Left lung (tissue), 4 donors: ENCODE measurements at regions not wholly inside any gene's neighbourhood (a gene's known extent, or its start where the extent isn't known, plus 50 kb on each side); places are given as distances from the start of the nearest gene placed in this dataset.

Source experiments
- ATAC-seq: fragments of 200-7000 bp; cut with Tn5 transposase; one replicate; pipeline ENCODE4 v1.9.1; 2020; ENCODE audit warnings: moderate library complexity
- DNase-seq, 4 donors: peaks; one replicate each; pipeline ENCODE4 v3.0.0-alpha.2; 2013 to 2020
- H3K27ac ChIP-seq, 2 donors: fragments of 200-600 bp; sonication (generic) in 1 of 2; one replicate each; pipeline versions ENCODE4 v1.5.0 to v1.8.0; 2020 to 2021
- H3K27me3 ChIP-seq, 2 donors: fragments of 200-600 bp; sonication (generic) in 1 of 2; one replicate each; pipeline versions ENCODE4 v1.5.0 to v1.8.0; 2020 to 2021
- H3K36me3 ChIP-seq, 2 donors: fragments of 200-600 bp; sonication (generic) in 1 of 2; one replicate each; pipeline versions ENCODE4 v1.5.0 to v1.8.0; 2020 to 2021
- H3K4me1 ChIP-seq, 2 donors: fragments of 200-600 bp; one replicate each; pipeline ENCODE4 v1.8.0; 2021
- H3K4me3 ChIP-seq, 2 donors: fragments of 200-600 bp; sonication (generic) in 1 of 2; one replicate each; pipeline versions ENCODE4 v1.5.0 to v1.8.0; 2020 to 2021; ENCODE audit warnings: mild to moderate bottlenecking in 1 of 2
- H3K9me3 ChIP-seq, 2 donors: fragments of 200-600 bp; sonication (generic) in 1 of 2; one replicate each; pipeline versions ENCODE4 v1.5.0 to v1.8.0; 2020 to 2021
- CTCF ChIP-seq, 2 donors: fragments of 200-600 bp; sonication (generic) in 1 of 2; IDR thresholded peaks; one replicate each; pipeline versions ENCODE4 v1.5.0 to v1.8.0; 2021; ENCODE audit warnings: antibody characterized with exemption in 2 of 2
- intact Hi-C, 2 donors: fragments of 100-400 bp; cut with DNase I; formaldehyde crosslinking; loops; one replicate each; pipeline versions ENCODE4 v1.11.2 to v1.14.2; 2022
- donor health status: DM: no; HTN: yes; CAD: no.
- donor health status: DM: no; HTN: no; CAD: no.

GRCh38 chr1:30472526-30472925 lies 250.9 kb downstream of the MATN1 start:
- Histone ChIP-seq H3K27me3 (no peaks in the 10 kb centered on the region), H3K36me3 (no peaks in the 10 kb centered on the region), H3K4me1 (no peaks in the 10 kb centered on the region), H3K4me3 (no peak overlapping the region), H3K9me3 (no peaks in the 10 kb centered on the region), H3K27ac (no peak overlapping the region)
- ATAC-seq = no peak
- intact Hi-C loops = no loop called here
- DNase-seq = no peak
- TF ChIP-seq CTCF (IDR thresholded peaks at IDR 0.05) = no peak

- no peak for ATAC-seq
- H3K4me1 ChIP-seq = no peaks in the 10 kb centered on the region
- TF ChIP-seq CTCF (IDR thresholded peaks at IDR 0.05) = no peak
Observed at GRCh38 chr1:30472009-30472408, 251.4 kb downstream of the MATN1 start.

GRCh38 chr1:30471307-30471706 lies 252.1 kb downstream of the MATN1 start:
- no peaks in the 10 kb centered on the region for H3K9me3 ChIP-seq
- no peaks in the 10 kb centered on the region for H3K36me3 ChIP-seq
- no peak overlapping the region for H3K27ac ChIP-seq
- DNase-seq (no peak), ATAC-seq (no peak)
- intact Hi-C loops = no loop called here
- no peaks in the 10 kb centered on the region for H3K4me1 ChIP-seq
- no peaks in the 10 kb centered on the region for H3K27me3 ChIP-seq
- TF ChIP-seq CTCF (IDR thresholded peaks at IDR 0.05) = no peak
- H3K4me3 ChIP-seq = no peak overlapping the region

More at GRCh38 chr1:30472009-30472408, 251.4 kb downstream of the MATN1 start:
- Histone ChIP-seq H3K9me3 (no peaks in the 10 kb centered on the region), H3K36me3 (no peaks in the 10 kb centered on the region), H3K4me3 (no peak overlapping the region), H3K27me3 (no peaks in the 10 kb centered on the region), H3K27ac (no peak overlapping the region)
- no peak for DNase-seq
- intact Hi-C loops = no loop called here

GRCh38 chr1:30469426-30469825 lies 254.0 kb downstream of the MATN1 start:
- Histone ChIP-seq H3K27ac (no peak overlapping the region), H3K9me3 (no peaks in the 10 kb centered on the region), H3K4me1 (no peaks in the 10 kb centered on the region), H3K4me3 (no peak overlapping the region), H3K36me3 (no peaks in the 10 kb centered on the region), H3K27me3 (peaks cover 0 to 6% of the 10 kb centered on the region in 2 donors)
- no peak for DNase-seq
- TF ChIP-seq CTCF (IDR thresholded peaks at IDR 0.05) = no peak
- intact Hi-C loops = no loop called here
- ATAC-seq = no peak

- H3K9me3 ChIP-seq = no peaks in the 10 kb centered on the region
- H3K36me3 ChIP-seq = no peaks in the 10 kb centered on the region
- TF ChIP-seq CTCF (IDR thresholded peaks at IDR 0.05) = no peak
- peaks cover 0 to 6% of the 10 kb centered on the region in 2 donors for H3K27me3 ChIP-seq
- H3K4me3 ChIP-seq = no peak overlapping the region
- no peak overlapping the region for H3K27ac ChIP-seq
- intact Hi-C loops = no loop called here
- ATAC-seq = no peak
- DNase-seq = no peak
- H3K4me1 ChIP-seq = no peaks in the 10 kb centered on the region
Observed at GRCh38 chr1:30467101-30467500, 256.3 kb downstream of the MATN1 start.
